CD14-positive monocyte (primary cell): ENCODE measurements at regions not wholly inside any gene's neighbourhood (a gene's known extent, or its start where the extent isn't known, plus 50 kb on each side); places are given as distances from the start of the nearest gene placed in this dataset.

Experiments used
- DNase-seq, 3 donors: peaks; one replicate each; pipeline ENCODE4 v3.0.0-alpha.2; 2011 to 2022
- H2AFZ ChIP-seq: 2 replicates; pipeline ENCODE4 v1.6.0; 2012; ENCODE audit warnings: mild to moderate bottlenecking, low read depth, low read length, inconsistent platforms; ENCODE audit not compliant: insufficient read depth, poor library complexity, severe bottlenecking
- H3K27ac ChIP-seq, 2 donors: 1 replicate in 1 of 2; 2 replicates in 1 of 2; pipeline ENCODE4 v1.5.1; 2012 to 2013; ENCODE audit warnings: low read length in 2 of 2, control low read depth in 1 of 2, inconsistent platforms in 1 of 2, low read depth in 1 of 2, mild to moderate bottlenecking in 1 of 2
- H3K27me3 ChIP-seq, 2 donors: one replicate each; pipeline versions ENCODE4 v1.6.0 to v1.6.1; 2011 to 2013; ENCODE audit warnings: low read length in 2 of 2; ENCODE audit not compliant: control insufficient read depth in 2 of 2, insufficient read depth in 2 of 2
- H3K36me3 ChIP-seq, 2 donors: replicated peaks in 1 of 2; 1 replicate in 1 of 2; 2 replicates in 1 of 2; pipeline versions ENCODE4 v1.5.1 to v1.6.1; 2012 to 2013; ENCODE audit warnings: low read length in 2 of 2, control low read depth in 1 of 2, inconsistent platforms in 1 of 2, mild to moderate bottlenecking in 1 of 2; ENCODE audit not compliant: insufficient read depth in 2 of 2, control insufficient read depth in 1 of 2
- H3K4me1 ChIP-seq, 2 donors: 1 replicate in 1 of 2; 2 replicates in 1 of 2; pipeline versions ENCODE4 v1.5.1 to v1.6.1; 2012 to 2013; ENCODE audit warnings: low read length in 2 of 2, control low read depth in 1 of 2, inconsistent platforms in 1 of 2, mild to moderate bottlenecking in 1 of 2, moderate library complexity in 1 of 2; ENCODE audit not compliant: insufficient read depth in 2 of 2, control insufficient read depth in 1 of 2
- H3K4me2 ChIP-seq: replicated peaks from 2 replicates; pipeline ENCODE3; 2012; ENCODE audit warnings: low read length, moderate library complexity, mild to moderate bottlenecking; ENCODE audit not compliant: poor library complexity, severe bottlenecking; ENCODE audit errors: extremely low read depth
- H3K4me3 ChIP-seq, 3 experiments: fragments of 200-600 bp in 1 of 3; sonication (generic) in 1 of 3; replicated peaks in 1 of 3; 1 replicate in 2 of 3; 2 replicates in 1 of 3; pipeline ENCODE4 v1.5.1; 2011 to 2013; ENCODE audit warnings: low read length in 3 of 3, mild to moderate bottlenecking in 3 of 3, control low read depth in 2 of 3, low read depth in 2 of 3, inconsistent platforms in 1 of 3, moderate library complexity in 1 of 3
- H3K79me2 ChIP-seq: 2 replicates; pipeline ENCODE4 v1.6.0; 2012; ENCODE audit warnings: mild to moderate bottlenecking, control low read depth, inconsistent platforms, low read length, moderate library complexity; ENCODE audit not compliant: insufficient read depth
- H3K9ac ChIP-seq: 2 replicates; pipeline ENCODE4 v1.6.0; 2017; ENCODE audit warnings: low read length, mild to moderate bottlenecking; ENCODE audit not compliant: insufficient read depth, poor library complexity, severe bottlenecking
- H3K9me3 ChIP-seq, 2 donors: replicated peaks in 1 of 2; 1 replicate in 1 of 2; 2 replicates in 1 of 2; pipeline versions ENCODE4 v1.5.1 to v1.6.1; 2012 to 2013; ENCODE audit warnings: low read length in 2 of 2, control low read depth in 1 of 2; ENCODE audit not compliant: control insufficient read depth in 1 of 2, insufficient read depth in 1 of 2
- H4K20me1 ChIP-seq: 2 replicates; pipeline ENCODE4 v1.6.0; 2012; ENCODE audit warnings: mild to moderate bottlenecking, low read length, control low read depth, moderate library complexity; ENCODE audit not compliant: insufficient read depth
- H3K27ac Mint-ChIP-seq, 7 donors: one replicate each; pipeline ENCODE4 v1.8.0; 2020; ENCODE audit warnings: mild to moderate bottlenecking in 7 of 7, mixed read lengths in 7 of 7, moderate library complexity in 6 of 7, inconsistent platforms in 2 of 7
- H3K27me3 Mint-ChIP-seq, 3 donors: one replicate each; pipeline ENCODE4 v1.8.0; 2021 to 2022; ENCODE audit warnings: low read depth in 3 of 3, mild to moderate bottlenecking in 3 of 3, mixed read lengths in 3 of 3, moderate library complexity in 3 of 3, inconsistent platforms in 1 of 3
- H3K36me3 Mint-ChIP-seq, 2 donors: one replicate each; pipeline ENCODE4 v1.8.0; 2020; ENCODE audit warnings: mixed read lengths in 2 of 2, inconsistent platforms in 1 of 2, mild to moderate bottlenecking in 1 of 2
- H3K4me1 Mint-ChIP-seq: one replicate; pipeline ENCODE4 v1.8.0; 2020; ENCODE audit warnings: mild to moderate bottlenecking, mixed read lengths
- H3K4me3 Mint-ChIP-seq, 2 donors: one replicate each; pipeline ENCODE4 v1.8.0; 2020; ENCODE audit warnings: mild to moderate bottlenecking in 2 of 2, mixed read lengths in 2 of 2, moderate library complexity in 1 of 2
- H3K9me3 Mint-ChIP-seq, 7 donors: one replicate each; pipeline ENCODE4 v1.8.0; 2020 to 2022; ENCODE audit warnings: mixed read lengths in 7 of 7, mild to moderate bottlenecking in 6 of 7, moderate library complexity in 6 of 7, inconsistent platforms in 2 of 7
- WGBS: methylation state at CpG from one replicate; pipeline ENCODE4 v1.1.5; 2013; ENCODE audit warnings: missing lambda C conversion rate; ENCODE audit not compliant: insufficient coverage; 5-methylcytosine and 5-hydroxymethylcytosine counted together
- intact Hi-C, 2 donors: fragments of 100-400 bp; cut with micrococcal nuclease; formaldehyde crosslinking; loops; one replicate each; pipeline versions ENCODE4 v1.15.0 to v1.15.1; 2023
- TF ChIP-seq, protein P1 (sequence below): fragments of 200-600 bp; IDR thresholded peaks from one replicate; pipeline ENCODE4 v1.8.0; 2022; ENCODE audit warnings: antibody characterized with exemption, mild to moderate bottlenecking

DNA sequence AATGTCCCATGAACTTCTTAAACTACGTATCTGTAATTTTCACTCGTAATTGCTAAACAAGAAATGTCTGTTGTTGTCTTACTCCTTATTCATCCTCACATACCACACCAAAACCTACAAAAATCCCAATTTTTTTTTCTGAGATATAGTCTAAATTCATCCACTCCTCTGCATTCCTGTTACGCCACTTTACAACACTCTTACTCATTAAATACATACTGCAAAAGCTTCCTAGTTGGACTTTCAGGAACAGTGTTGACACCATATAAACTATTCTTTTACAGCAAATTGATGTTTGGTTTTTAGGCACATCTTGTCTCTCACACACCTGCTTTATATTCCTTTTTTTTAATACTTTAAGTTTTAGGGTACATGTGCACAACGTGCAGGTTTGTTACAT is 934.9 kb upstream of the CADM2 start:
- no peak overlapping the region for H3K4me3 Mint-ChIP-seq
- H3K9me3 Mint-ChIP-seq = peaks cover 0 to 8% (median 2%) of the 10 kb centered on the region in 7 donors
- H3K9me3 ChIP-seq = peaks cover 3 to 4% of the 10 kb centered on the region in 2 donors
- TF ChIP-seq, protein P1, sequence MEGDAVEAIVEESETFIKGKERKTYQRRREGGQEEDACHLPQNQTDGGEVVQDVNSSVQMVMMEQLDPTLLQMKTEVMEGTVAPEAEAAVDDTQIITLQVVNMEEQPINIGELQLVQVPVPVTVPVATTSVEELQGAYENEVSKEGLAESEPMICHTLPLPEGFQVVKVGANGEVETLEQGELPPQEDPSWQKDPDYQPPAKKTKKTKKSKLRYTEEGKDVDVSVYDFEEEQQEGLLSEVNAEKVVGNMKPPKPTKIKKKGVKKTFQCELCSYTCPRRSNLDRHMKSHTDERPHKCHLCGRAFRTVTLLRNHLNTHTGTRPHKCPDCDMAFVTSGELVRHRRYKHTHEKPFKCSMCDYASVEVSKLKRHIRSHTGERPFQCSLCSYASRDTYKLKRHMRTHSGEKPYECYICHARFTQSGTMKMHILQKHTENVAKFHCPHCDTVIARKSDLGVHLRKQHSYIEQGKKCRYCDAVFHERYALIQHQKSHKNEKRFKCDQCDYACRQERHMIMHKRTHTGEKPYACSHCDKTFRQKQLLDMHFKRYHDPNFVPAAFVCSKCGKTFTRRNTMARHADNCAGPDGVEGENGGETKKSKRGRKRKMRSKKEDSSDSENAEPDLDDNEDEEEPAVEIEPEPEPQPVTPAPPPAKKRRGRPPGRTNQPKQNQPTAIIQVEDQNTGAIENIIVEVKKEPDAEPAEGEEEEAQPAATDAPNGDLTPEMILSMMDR = no peak
- H3K4me1 ChIP-seq = no peaks in the 10 kb centered on the region
- no peaks in the 10 kb centered on the region for H3K27me3 Mint-ChIP-seq
- H3K4me1 Mint-ChIP-seq = no peaks in the 10 kb centered on the region
- no peaks in the 10 kb centered on the region for H4K20me1 ChIP-seq
- H3K36me3 ChIP-seq = no peaks in the 10 kb centered on the region
- no peak overlapping the region for H3K4me3 ChIP-seq
- H3K36me3 Mint-ChIP-seq = no peaks in the 10 kb centered on the region
- H3K9ac ChIP-seq = no peak overlapping the region
- no peaks in the 10 kb centered on the region for H3K79me2 ChIP-seq
- H3K27ac Mint-ChIP-seq = no peak overlapping the region
- H2AFZ ChIP-seq = no peak overlapping the region
- H3K27me3 ChIP-seq = no peaks in the 10 kb centered on the region
- no peak overlapping the region for H3K4me2 ChIP-seq
- no peak overlapping the region for H3K27ac ChIP-seq
- no peak for DNase-seq
- WGBS = 92% methylated on average over 3 of the region's 4 CpGs
- intact Hi-C loops = no loop called here

DNA sequence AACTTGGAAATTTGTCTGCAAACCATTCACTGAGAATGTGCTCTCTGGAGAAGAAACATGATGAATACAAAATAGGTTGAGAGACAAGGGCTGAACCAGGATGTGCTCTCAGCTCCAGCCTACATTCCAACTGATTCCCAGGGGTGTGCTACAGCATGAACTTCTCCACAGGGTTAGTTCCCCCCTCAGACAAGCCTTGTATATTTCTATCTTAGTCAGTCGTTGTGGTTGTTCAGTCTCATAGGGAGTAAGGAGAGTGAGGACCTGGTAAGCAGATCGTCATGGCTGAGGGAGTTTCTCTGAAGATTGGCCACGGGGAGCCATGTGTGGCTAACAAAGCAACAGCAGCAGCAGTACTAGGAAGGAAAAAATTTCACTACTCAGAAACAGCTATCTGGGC is 919.7 kb upstream of the CADM2 start:
- DNase-seq = no peak
- no peak overlapping the region for H2AFZ ChIP-seq
- H3K4me1 Mint-ChIP-seq = no peaks in the 10 kb centered on the region

More for the DNA sequence above, 919.7 kb upstream of the CADM2 start:
- Mint-ChIP-seq H3K27me3 (no peaks in the 10 kb centered on the region), H3K36me3 (no peaks in the 10 kb centered on the region), H3K27ac (no peak overlapping the region), H3K9me3 (peaks cover 0 to 5% (median 0%) of the 10 kb centered on the region in 7 donors), H3K4me3 (no peak overlapping the region)
- Histone ChIP-seq H3K4me2 (no peak overlapping the region), H4K20me1 (no peaks in the 10 kb centered on the region), H3K79me2 (no peaks in the 10 kb centered on the region), H3K4me1 (no peaks in the 10 kb centered on the region), H3K27me3 (no peaks in the 10 kb centered on the region), H3K9ac (no peak overlapping the region), H3K27ac (no peak overlapping the region), H3K36me3 (no peaks in the 10 kb centered on the region), H3K4me3 (no peak overlapping the region), H3K9me3 (peaks cover 0 to 1% of the 10 kb centered on the region in 2 donors)
- intact Hi-C loops = no loop called here
- no CpG with 5 or more reads among the region's 3 CpGs for WGBS
- TF ChIP-seq, protein P1 = no peak
